HEK293T (cell line): ENCODE measurements at regions not wholly inside any gene's neighbourhood (a gene's known extent, or its start where the extent isn't known, plus 50 kb on each side); places are given as distances from the start of the nearest gene placed in this dataset.
"Not testable (repeated sequence)": the region's sequence is repeated elsewhere in the genome, so short reads cannot be mapped to it uniquely, and the experiment has no call there.

Experiments
- CTCF ChIA-PET: fragments of 350-600 bp; formaldehyde crosslinking; extraction: SDS; loops from one replicate; lab custom pipeline; 2021; ENCODE audit warnings: antibody characterized with exemption, inconsistent platforms; lab: Yijun Ruan, JAX
- POLR2A ChIA-PET: fragments of 350-600 bp; formaldehyde crosslinking; extraction: SDS; loops from one replicate; lab custom pipeline; 2020; ENCODE audit warnings: antibody characterized with exemption, inconsistent platforms; lab: Yijun Ruan, JAX
- DNase-seq: peaks from one replicate; pipeline ENCODE4 v3.0.0; 2012; ENCODE audit warnings: mixed read lengths; ENCODE audit errors: extremely low spot score
- ARNT ChIP-seq: fragments of 450-650 bp; IDR thresholded peaks from 2 replicates; pipeline ENCODE4 v1.6.1; 2017; ENCODE audit warnings: mild to moderate bottlenecking
- BHLHE40 ChIP-seq: fragments of 450-650 bp; IDR thresholded peaks from 2 replicates; pipeline ENCODE4 v1.6.1; 2016; ENCODE audit warnings: mild to moderate bottlenecking, moderate library complexity, borderline replicate concordance
- CTBP1 ChIP-seq: fragments of 450-650 bp; IDR thresholded peaks from 2 replicates; pipeline ENCODE4 v1.6.1; 2016; ENCODE audit warnings: borderline replicate concordance
- ELF4 ChIP-seq: fragments of 450-650 bp; IDR thresholded peaks from 2 replicates; pipeline ENCODE4 v1.6.1; 2017; ENCODE audit warnings: antibody characterized with exemption
- FOXA1 ChIP-seq: fragments of 450-650 bp; IDR thresholded peaks from 2 replicates; pipeline ENCODE4 v1.6.1; 2016; ENCODE audit warnings: mild to moderate bottlenecking
- FOXK2 ChIP-seq: fragments of 450-650 bp; IDR thresholded peaks from 2 replicates; pipeline ENCODE4 v1.6.1; 2016; ENCODE audit warnings: mild to moderate bottlenecking
- FOXM1 ChIP-seq: fragments of 450-650 bp; IDR thresholded peaks from 2 replicates; pipeline ENCODE4 v1.6.1; 2017; ENCODE audit warnings: mild to moderate bottlenecking, borderline replicate concordance
- HDGF ChIP-seq: fragments of 450-650 bp; IDR thresholded peaks from 2 replicates; pipeline ENCODE4 v1.6.1; 2017; ENCODE audit warnings: antibody characterized with exemption, borderline replicate concordance
- L3MBTL2 ChIP-seq: fragments of 450-650 bp; conservative IDR thresholded peaks from 2 replicates; pipeline ENCODE4 v1.6.1; 2016; ENCODE audit warnings: mild to moderate bottlenecking
- LEF1 ChIP-seq: fragments of 450-650 bp; IDR thresholded peaks from 2 replicates; pipeline ENCODE4 v1.6.1; 2017; ENCODE audit warnings: mild to moderate bottlenecking, borderline replicate concordance
- NFRKB ChIP-seq: fragments of 450-650 bp; IDR thresholded peaks from 2 replicates; pipeline ENCODE4 v1.6.1; 2016; ENCODE audit warnings: mild to moderate bottlenecking, moderate library complexity
- SP1 ChIP-seq: fragments of 450-650 bp; IDR thresholded peaks from 2 replicates; pipeline ENCODE4 v1.6.1; 2017
- SUZ12 ChIP-seq: fragments of 450-650 bp; IDR thresholded peaks from 2 replicates; pipeline ENCODE4 v1.6.1; 2016; ENCODE audit warnings: mild to moderate bottlenecking
- TARDBP ChIP-seq: fragments of 450-650 bp; IDR thresholded peaks from 2 replicates; pipeline ENCODE4 v1.6.1; 2016
- ZNF384 ChIP-seq: fragments of 450-650 bp; IDR thresholded peaks from 2 replicates; pipeline ENCODE4 v1.6.1; 2016
- TF ChIP-seq, protein P1 (sequence below): fragments of 450-650 bp; IDR thresholded peaks from 2 replicates; pipeline ENCODE4 v1.6.1; 2016

DNA sequence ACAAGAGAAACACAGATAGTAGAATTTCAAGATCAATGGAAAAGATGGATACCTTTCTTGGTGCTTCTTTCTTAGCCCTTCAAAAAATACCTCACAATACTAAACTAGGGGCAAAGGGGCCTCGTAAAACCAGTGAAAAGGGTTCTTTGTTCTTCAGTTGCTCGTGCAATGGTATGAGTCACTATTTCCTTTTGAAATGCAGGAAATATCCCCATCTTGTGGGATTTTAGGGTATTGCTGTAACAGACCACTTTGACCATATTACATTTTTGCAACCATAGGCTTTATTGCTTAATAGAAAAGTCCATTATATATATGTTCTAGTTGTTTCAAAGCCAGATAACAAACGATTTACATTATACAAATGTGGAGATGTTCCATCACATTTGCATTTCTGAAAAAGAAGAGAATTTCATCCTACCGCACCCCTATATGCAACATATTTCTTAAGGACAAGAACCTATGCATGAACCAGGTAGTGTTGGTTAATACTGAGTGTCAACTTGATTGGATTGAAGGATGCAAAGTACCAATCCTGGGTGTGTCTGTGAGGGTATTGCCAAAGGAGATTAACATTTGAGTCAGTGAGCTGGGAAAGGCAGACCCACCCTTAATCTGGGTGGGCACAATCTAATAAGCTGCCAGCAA is 88.6 kb upstream of the PKN2 start:
- ChIA-PET CTCF (no interaction called here), POLR2A (no interaction called here)
- TF ChIP-seq ARNT (peak; percentile 14; the same call in 1 of the 2 replicates), CTBP1 (no peak), FOXM1 (peak; percentile 39; the same call in 1 of the 2 replicates), FOXK2 (no peak), FOXA1 (no peak), ZNF384 (no peak)
- peak; percentile 40 for DNase-seq

DNA sequence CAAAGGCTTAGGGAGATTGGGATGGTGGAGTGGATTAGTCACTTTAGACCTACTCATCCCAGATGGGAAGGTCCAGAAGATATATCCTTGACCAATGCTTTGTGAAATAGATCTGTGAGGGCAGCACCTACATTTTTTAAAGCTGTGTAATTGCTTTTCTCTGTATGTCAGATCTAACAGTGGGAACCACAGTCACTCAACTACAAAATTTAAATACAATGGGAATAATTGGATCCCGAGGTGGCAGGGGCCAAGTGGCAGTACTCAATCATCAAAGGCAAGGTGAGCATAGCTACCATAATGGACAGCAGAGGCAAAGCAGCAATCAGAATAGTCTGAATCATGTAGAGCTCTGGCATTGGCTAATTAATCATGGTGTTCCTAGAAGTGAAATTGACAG is 86.1 kb upstream of the PKN2 start:
- CTCF ChIA-PET = interaction anchor here (0.5 kb wide), 1 partner anchor 14 kb away, joined by 3 read pairs; no protein-coding TSS in a partner anchor
- POLR2A ChIA-PET = not testable (repeated sequence)

DNA sequence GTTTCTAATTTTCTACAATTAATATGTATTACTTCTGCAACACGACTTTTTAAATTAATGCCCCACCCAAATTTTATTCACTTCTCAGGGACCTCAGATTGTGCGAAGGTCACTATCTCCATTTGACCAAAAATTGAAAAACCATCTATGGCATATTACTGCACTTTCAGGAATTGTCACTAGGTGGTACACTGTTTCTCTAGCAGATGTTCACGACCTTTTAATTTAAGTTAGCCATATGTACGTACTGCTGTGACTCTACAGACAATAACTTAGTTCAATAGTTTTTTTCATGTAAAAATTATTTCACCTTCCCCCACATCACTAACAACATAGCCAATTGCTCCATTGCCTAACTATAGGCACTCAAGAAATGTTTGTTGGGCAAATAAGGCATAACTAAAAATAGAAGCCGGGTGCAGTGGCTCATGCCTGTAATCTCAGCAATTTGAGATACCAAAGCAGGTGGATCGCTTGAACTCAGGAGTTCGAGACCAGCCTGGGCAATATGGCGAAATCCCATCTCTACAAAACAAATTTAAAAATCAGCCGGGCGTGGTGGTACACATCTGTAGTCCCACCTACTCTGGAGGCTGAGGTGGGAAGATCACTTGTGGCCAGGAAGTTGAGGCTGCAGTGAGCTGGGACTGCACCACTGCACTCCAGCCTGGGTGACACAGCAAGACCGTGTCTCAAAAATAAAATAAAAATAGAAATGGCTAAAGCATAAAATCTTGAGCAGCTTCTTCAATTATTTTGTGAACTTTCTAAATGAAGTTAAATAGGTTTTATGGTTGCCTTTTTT is 75.7 kb upstream of the PKN2 start:
- TF ChIP-seq NFRKB (no peak), FOXA1 (no peak), CTBP1 (no peak), ZNF384 (no peak), BHLHE40 (no peak), HDGF (no peak), ARNT (no peak), LEF1 (no peak), ELF4 (no peak), SUZ12 (no peak), TARDBP (no peak), SP1 (no peak), FOXM1 (no peak), FOXK2 (no peak), L3MBTL2 (no peak)
- TF ChIP-seq, protein P1, sequence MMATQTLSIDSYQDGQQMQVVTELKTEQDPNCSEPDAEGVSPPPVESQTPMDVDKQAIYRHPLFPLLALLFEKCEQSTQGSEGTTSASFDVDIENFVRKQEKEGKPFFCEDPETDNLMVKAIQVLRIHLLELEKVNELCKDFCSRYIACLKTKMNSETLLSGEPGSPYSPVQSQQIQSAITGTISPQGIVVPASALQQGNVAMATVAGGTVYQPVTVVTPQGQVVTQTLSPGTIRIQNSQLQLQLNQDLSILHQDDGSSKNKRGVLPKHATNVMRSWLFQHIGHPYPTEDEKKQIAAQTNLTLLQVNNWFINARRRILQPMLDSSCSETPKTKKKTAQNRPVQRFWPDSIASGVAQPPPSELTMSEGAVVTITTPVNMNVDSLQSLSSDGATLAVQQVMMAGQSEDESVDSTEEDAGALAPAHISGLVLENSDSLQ = no peak
- peak; percentile 58 for DNase-seq
- ChIA-PET CTCF (interaction anchor here (0.6 to 0.9 kb wide), 2 partner anchors 29 to 77 kb away, joined by 3 to 8 read pairs; no protein-coding TSS in a partner anchor), POLR2A (no interaction called here)

More for the DNA sequence above, 86.1 kb upstream of the PKN2 start:
- DNase-seq = not testable (repeated sequence)

DNA sequence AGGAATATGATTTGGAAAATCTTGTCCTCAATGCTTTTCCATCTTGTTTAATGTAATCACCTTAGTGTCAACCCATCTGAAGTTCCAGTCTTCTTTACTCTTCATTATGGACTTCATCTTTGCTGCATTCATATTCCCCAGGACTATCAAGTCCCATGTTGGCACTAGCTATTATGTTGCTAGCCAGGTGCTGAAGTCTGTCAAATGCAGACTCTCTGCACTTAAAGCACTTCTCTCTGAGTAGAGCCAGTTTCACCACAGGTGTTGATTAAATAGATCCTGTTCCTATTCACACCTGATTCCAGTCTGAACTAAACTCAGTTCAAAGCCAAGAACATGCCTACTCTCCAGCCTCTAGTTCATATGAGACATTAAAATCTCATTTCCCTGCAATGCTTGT is 75.0 kb upstream of the PKN2 start:
- ChIA-PET POLR2A (no interaction called here), CTCF (interaction anchor here (0.6 to 0.9 kb wide), 2 partner anchors 29 to 78 kb away, joined by 3 to 8 read pairs; no protein-coding TSS in a partner anchor)
- DNase-seq = no peak
- TF ChIP-seq FOXM1 (no peak), SP1 (no peak), FOXK2 (no peak), HDGF (no peak), TARDBP (no peak)

DNA sequence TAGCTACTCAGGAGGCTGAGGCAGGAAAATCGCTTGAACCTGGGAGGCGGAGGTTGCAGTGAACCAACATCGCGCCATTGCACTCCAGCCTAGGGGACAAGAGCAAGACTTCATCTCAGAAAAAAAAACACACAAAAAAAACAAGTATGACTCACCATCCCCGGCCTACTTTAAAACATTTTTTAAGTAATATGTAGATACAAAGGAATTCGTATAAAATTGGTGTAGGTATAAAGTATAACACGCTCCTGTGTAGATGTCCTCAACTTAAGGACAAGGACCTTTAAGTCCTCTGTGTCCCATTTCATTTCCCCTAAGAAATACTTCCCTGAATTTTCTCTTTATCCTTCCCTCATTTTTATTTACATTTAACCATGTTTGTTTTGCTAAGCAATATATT is 73.4 kb upstream of the PKN2 start:
- CTCF ChIA-PET = no interaction called here
- no peak for DNase-seq
- no peak for TF ChIP-seq CTBP1
- POLR2A ChIA-PET = no interaction called here

DNA sequence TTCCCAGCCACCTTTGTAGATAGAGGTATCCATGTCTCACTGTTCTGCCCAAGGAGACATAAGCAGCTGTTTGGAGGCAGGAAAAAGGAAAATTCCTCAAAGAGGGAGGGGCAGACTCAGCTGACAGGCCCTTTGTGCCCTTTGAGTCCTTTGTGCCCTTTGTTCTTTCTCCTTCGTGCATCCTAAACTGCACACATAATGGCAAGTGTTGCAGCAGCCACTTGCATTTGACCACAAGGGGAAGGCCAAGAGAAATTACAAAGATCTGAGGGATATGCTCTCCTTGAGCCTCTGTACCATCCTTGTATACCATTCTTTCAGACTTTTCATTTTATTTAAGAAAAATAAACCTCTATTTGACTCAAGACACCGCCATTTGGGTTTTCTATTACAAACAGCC is 71.8 kb upstream of the PKN2 start:
- ChIA-PET CTCF (no interaction called here), POLR2A (no interaction called here)
- no peak for DNase-seq
- TF ChIP-seq FOXA1 = no peak

DNA sequence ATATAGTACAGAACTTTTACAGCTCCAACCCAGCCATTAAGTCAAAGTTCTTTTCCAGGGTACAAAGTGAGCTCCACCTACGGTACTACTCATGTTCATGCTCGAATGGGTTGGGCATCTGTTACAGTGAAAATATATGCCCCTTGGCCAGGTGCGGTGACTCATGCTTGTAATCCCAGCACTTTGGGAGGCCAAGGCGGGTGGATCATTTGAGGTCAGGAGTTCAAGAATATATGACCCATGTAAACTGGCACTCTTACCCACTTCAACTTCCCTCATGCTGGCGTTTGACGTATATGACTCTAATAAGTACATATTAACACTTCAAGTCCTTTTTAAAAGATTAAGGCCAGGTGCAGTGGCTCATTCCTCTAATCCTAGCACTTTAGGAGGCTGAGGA is 71.3 kb upstream of the PKN2 start:
- POLR2A ChIA-PET = no interaction called here
- DNase-seq = no peak
- no peak for TF ChIP-seq NFRKB
- TF ChIP-seq TARDBP = no peak
- TF ChIP-seq L3MBTL2 = no peak
- no peak for TF ChIP-seq LEF1
- TF ChIP-seq SP1 = no peak
- no peak for TF ChIP-seq CTBP1
- CTCF ChIA-PET = no interaction called here

DNA sequence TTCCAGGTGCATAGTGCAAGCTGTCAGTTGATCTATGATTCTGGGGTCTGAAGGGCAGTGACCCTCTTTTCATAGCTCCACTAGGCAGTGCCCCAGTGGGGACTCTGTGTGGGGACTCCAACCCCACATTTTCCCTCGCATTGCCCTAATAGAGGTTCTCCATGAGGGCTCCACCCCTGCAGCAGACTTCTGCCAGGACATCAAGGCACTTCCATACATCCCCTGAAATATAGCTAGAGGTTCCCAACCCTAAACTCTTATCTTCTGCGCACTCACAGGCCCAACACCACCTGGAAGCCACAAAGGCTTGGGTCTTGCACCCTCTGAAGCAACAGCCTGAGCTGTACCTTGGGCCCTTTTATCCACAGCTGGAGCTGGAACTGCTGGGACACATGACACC is 65.7 kb upstream of the PKN2 start:
- ChIA-PET CTCF (no interaction called here), POLR2A (no interaction called here)
- DNase-seq = no peak
- TF ChIP-seq NFRKB = no peak
- no peak for TF ChIP-seq FOXM1
- TF ChIP-seq SUZ12 = no peak
- no peak for TF ChIP-seq FOXA1
- no peak for TF ChIP-seq CTBP1
- no peak for TF ChIP-seq SP1
- TF ChIP-seq FOXK2 = no peak
- no peak for TF ChIP-seq ARNT
- no peak for TF ChIP-seq ELF4
- no peak for TF ChIP-seq HDGF

DNA sequence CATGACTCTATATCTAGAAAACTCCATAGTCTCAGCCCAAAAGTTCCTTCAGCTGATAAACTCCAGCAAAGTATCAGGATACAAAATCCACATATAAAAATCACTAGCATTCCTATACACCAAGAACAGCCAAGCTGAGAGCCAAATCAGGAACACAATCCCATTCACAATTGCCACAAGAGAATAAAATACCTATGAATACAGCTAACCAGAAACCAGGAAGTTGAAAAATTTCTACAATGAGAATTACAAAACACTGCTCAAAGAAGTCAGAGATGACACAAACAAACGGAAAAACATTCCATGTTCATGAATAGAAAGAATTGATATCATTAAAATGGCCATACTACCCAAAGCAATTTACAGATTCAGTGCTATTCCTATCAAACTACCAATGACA is 61.0 kb upstream of the PKN2 start:
- CTCF ChIA-PET, DNase-seq, POLR2A ChIA-PET: not testable (repeated sequence)
